ENCODE measurements at regions not wholly inside any gene's neighbourhood (a gene's known extent, or its start where the extent isn't known, plus 50 kb on each side); places are given as distances from the start of the nearest gene placed in this dataset.

DNA sequence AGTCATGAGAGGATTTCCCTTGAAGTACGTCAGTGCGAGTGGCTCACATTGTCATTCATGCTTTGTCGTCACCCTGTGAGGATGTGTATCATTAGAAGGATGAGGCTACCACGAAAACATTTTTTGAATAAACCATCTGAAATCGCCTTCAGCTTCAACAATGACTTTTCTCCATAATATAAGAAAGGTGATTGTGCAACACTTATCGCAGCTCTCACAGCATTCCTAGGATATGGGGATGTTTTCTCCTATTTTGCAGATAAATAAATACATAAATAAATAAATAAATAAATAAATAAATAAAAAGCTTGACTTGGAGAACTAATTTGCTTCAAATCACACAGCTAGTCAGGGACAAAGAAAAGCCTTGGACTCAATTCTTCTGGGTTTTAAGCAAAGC lies 326.5 kb downstream of the FOXA2 start:
- TF ChIP-seq, protein P1, sequence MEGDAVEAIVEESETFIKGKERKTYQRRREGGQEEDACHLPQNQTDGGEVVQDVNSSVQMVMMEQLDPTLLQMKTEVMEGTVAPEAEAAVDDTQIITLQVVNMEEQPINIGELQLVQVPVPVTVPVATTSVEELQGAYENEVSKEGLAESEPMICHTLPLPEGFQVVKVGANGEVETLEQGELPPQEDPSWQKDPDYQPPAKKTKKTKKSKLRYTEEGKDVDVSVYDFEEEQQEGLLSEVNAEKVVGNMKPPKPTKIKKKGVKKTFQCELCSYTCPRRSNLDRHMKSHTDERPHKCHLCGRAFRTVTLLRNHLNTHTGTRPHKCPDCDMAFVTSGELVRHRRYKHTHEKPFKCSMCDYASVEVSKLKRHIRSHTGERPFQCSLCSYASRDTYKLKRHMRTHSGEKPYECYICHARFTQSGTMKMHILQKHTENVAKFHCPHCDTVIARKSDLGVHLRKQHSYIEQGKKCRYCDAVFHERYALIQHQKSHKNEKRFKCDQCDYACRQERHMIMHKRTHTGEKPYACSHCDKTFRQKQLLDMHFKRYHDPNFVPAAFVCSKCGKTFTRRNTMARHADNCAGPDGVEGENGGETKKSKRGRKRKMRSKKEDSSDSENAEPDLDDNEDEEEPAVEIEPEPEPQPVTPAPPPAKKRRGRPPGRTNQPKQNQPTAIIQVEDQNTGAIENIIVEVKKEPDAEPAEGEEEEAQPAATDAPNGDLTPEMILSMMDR (conservative IDR thresholded peaks at IDR 0.05), result no peak
- no peak for TF ChIP-seq EZH2 (IDR thresholded peaks at IDR 0.05; ENCODE audit: low read depth)
